ENCODE measurements at regions not wholly inside any gene's neighbourhood (a gene's known extent, or its start where the extent isn't known, plus 50 kb on each side); places are given as distances from the start of the nearest gene placed in this dataset.
"Not testable (repeated sequence)": the region's sequence is repeated elsewhere in the genome, so short reads cannot be mapped to it uniquely, and the experiment has no call there.

DNA sequence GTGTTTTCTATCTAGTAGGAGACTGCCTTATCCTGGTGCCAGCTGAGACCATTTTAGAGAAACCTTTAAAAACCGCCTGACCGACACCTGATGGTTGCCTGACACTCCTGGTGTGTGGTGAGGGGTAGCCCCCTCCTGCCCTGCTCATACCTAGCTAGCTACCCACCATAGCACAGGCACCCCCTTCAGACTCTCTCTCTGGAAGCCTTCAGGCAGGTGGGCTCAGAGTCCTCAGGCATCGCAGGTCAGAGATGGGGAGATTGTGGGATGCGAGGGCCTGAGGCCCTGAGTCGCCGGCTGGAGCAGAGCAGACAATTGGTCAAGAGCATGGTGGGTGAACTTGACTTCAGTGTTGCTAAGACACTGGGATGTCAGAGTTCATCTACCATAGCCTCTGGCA lies 424.6 kb downstream of the BRD1 start:
- no peak for DNase-seq

DNA sequence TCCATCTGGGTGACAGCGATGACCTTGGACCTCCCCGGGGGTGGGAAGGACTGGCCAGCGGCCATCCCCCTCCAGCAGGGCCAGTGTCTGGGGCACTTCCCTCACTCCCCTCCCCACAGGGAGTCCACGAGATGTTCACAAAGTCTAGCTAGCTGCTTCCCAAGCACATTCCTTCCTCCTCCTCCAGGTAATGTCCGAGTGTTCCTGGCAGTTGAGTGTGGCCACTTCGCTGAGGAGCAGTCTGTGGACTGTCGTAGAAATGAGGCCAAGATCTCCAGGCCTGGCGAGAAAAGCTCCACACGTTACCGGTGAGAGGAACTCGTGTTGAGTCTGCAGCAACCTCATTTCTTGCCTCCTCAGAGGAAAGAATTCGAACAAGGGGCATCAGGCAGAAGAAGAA lies 425.5 kb downstream of the BRD1 start:
- no peak for DNase-seq

DNA sequence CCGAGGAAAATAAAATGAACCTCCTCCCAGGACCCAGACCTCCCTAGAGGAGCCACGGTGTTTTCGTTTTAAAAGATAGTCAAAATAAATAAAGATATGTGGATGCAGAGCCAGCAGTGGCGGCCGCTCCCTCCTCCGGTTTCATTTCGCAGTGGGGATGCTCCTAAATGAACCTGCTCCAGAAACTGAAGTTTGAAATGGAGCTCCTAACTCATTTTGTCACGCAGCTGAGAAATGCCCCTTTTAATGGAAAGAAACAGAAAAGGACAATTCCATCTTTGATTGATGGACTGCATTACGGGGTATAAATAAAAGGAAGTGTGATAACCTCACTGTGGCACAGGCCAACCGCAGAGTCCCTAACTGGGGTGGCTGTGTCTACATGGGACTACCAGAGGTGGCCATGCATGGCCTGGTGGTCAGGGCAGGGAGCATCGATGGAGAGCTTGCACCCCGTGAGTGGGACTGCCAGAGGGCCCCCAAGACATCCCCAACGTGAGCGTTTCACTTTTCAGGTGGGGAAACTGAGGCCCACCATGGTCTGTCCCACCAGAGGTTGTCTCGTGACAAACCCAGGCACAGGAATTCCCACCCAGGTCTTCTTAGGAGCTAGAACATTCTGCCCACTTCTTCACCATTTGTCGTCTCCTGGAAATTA lies 426.6 kb downstream of the BRD1 start:
- DNase-seq = no peak

DNA sequence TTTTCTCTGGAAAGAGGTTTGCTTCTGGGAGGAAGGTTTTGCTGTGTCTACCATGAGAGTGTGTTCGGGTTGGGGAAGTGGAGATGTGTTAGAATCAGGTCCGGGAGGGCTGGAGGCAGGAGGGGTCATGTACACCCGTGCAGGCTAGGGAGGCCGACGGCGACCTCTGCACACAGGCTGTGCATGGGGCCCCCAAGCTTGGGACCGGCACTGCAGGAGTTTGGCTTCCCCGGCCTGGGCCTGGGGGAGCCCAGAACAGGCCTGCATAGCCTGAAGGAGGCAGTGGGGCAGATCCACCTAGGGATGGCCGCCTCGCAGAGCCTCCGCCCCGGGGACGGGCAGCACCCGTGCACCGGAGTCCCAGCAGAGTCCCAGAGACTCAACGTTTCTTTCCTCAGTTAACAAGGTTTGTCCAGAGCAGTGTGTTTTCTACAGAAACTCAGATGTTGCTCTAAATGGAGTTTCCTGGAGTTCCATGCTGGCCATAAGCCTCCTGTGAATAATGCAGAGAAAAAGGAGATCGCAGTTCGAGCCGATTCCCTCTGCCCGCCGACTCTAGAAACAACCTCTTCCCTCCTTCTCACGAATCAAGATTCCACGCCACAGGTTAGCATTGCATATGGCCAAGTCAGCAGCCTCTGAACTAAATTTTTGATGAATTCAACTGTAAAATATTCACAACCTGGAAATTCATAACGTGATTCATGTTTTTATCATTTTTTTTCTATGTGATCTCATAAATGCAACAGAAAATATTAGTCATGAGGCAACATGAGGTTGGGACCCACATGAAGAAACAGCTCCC lies 427.3 kb downstream of the BRD1 start:
- no peak for DNase-seq

DNA sequence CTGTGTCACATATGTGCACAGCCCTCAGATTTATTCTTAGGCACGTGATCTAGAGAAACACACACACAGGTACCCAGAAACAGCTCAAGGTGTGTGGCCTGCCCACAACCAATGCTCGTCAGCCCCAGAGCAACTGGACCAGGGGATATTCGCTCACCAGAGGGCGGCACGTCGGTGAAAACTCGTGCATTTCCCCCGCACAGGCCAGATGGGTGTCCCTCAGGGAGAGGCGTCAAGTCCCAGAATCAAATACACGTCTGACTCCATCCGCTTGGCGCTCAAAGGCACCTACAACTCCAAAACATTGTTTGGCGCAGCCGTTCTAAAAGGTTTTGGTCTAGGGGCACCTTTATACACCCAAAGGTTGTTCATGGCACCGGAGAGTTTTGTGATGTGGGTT lies 429.0 kb downstream of the BRD1 start:
- DNase-seq = no peak

DNA sequence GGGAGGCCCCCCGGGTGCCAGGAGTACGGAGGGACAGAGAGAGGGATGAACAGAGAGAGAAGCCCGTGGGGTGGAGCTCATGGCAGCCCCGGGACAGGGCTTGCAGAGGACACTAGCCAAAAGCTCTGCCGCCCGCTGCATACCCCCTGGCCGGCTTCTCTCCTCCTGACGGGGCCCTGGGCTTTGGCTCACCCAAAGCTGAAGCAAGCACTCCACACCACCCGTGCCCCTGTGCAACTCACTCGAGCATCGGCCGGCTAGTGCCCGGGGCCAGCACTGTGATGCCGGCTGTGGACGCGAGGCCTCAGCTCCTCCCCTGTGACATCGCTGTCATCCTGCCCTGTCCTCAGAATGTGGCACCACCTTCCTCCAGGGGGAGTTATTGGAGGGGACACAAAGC lies 429.6 kb downstream of the BRD1 start:
- no peak for DNase-seq

DNA sequence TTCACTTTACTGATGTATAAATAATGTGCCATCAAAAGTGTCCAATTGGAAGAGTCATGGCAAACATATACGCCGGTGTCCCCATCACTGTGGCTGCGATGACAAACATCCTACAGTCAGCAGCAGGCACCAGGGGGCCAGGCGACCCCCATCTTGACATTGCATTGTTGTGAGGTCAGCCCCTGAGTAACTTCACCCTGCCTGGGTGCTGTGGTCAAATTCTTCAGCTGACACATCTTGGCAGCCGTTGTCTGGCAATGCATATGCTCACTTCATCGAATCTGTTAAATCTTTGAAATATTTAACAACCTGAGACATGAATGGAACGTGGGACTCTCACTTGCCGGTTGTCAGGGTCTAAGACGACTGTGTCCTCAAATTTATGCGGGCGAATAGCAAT lies 430.9 kb downstream of the BRD1 start:
- DNase-seq = no peak

DNA sequence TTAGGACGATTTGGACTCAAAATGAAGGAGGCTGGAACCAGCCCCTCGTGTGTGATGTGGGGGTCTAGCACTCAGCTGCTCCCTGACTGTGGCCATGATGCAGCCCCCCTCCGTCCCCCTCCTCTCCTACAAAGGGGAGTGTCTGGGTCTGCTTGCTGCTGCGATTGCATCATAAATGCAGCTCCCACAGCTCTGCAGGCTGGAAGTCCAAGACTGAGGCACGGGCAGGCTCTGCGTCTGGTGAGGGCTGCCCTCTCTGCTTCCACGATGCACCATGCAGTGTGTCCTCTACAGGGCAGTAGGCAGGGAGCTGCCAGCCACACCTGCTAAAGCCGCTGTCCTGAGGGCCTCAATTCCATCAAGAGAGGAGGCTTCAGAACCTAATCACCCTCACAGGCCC lies 432.1 kb downstream of the BRD1 start:
- no peak for DNase-seq

DNA sequence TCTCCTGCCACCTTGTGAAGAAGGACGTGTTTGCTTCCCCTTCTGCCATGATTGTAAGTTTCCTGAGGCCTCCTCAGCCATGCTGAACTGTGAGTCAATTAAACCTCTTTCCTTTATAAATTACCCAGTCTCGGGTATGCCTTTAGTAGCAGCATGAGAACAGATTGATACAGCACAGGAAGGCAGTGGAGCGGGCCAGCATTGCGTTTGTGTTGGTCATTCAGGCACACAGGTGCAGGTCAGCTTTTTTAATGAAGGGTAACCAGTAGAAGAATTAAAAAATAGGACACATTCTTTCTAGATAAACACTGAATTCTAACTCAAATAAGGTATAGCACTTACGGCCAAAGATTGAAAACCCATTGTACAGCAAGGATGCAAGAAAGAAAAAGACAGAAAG lies 432.6 kb downstream of the BRD1 start:
- not testable (repeated sequence) for DNase-seq

DNA sequence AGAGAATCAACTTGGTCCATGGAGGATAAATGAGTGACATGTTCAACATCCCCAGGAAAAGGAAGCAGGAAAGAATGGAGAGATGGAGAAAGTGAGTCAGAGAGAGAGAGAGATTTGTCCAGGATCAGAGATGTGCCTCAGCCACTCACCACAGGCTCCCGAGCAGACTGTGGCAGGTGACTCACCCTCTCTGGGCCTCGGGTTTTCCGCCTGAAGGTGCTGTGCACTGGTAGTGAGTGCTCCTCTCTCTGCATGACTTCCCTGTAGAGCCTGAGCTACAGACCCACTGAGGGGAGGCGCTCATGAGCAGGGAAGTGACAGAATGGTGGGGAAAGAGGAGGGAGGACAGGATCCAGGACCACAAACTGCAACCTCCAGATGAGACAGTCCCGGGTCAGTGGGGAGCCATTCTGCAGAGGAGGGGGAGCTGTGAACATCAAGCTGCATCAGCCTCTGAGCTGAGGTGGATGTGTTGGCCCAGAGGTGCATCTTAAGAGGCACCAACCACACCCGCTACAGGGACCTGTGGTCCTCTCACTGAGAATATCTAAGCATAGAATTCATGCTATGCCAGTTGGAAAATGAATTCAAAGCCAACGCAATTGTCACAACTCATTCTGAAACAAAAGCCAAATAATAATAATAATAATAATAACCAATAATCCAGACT lies 433.4 kb downstream of the BRD1 start:
- DNase-seq = no peak

DNA sequence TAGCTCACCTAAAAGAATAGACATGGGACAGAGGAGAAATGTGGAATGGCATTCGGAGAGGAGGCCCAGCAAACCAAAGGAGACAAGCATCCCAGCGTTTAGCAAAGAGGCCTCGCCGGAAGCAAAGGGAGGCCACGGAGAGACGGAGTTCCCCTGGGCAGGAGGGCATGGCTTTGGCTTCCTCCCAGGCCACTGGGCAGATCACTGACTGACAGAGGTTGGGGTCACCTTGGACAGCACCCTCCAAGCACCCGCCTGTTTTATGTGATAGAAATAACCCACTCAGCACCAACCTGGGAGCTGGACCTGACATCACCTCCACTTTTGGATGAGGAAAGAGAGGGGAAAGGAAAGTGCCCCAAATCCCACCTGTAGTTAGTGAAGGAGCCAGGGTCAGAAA lies 434.1 kb downstream of the BRD1 start:
- no peak for DNase-seq

DNA sequence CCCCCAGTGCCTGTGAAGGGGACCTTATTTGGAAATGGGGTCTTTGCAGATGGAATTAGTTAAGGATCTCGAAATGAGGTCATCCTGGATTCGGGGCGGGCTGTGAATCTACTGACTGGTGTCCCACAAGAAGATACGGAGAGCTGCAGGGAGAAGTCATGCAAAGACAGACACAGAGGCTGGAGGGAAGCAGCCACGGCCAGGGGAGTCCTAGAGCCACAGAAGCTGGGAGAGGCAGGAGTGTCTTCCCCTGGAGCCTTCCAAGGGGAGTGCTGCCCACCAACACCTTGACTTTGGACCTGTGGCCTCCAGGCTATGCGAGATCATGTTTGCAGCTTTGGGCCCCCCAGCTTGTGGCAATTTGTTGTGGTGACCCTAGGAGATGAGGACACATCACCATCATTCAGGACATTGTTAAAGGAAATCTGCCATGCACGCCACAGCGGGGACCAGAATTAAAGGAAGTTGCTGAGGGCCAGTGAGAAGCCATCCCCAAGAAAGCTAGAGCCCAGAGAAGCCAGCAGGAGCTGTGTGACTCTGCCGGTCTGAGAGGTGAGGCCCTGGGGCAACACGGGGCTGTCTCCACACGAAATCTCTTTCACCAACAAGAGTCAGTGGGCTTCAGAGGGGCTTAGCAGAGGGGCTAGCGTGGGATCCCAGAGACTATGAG lies 434.7 kb downstream of the BRD1 start:
- no peak for DNase-seq

DNA sequence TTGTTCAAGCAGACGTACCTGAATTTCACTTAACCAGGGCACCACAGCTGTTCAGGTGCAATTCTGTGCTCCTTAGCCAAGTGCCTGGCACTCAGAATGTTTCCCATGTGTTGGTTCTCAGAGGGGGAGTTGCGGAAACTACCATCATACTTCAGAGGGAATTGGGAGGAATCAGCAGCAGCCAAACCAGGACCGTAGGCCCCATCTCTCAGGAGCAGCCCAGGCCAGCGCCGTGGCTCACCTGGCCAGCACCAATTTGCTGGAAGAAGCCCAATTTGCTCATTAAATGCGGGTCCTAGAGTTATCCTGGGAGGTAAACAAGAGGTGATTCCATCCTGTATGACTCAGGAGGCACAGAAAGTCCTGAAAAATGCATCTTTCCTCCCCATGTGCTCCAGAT lies 435.4 kb downstream of the BRD1 start:
- no peak for DNase-seq

DNA sequence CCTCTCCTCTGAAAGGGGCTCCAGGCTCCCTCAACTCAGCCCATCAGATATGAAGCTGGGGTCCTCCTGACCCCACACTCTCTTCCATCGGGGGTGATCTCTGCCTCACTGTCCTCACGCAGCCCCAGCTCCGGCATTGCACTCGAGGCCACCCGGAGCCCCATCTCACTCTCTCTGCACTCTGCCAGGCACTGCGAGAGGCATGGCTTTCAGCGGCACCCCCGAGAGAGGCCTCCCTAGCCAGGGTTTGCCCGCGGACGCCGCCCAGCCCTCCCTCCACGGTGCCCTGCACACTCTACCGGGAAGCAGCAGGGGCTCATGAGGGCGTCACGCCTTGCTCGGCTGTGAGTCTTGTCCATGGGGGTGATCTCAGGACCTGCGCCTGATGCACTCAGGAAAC lies 436.2 kb downstream of the BRD1 start:
- no peak for DNase-seq

DNA sequence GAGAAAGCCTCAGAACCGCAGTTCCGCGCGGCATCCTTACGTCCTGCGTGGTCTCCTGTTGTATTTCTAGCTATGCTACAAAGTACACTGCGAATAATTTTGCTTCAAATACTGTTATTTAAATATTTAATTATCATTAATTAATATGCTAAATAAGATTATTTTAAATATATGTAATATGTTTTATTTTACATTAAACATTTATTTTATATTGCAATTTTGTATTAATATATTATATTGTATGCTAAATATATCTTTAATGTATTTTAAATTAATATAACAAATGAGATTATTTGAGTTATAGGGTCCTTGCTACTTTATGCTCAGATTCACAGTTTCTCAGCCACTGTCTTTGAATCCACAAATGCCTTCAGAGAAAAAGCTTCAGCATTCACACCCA lies 436.7 kb downstream of the BRD1 start:
- DNase-seq = no peak

DNA sequence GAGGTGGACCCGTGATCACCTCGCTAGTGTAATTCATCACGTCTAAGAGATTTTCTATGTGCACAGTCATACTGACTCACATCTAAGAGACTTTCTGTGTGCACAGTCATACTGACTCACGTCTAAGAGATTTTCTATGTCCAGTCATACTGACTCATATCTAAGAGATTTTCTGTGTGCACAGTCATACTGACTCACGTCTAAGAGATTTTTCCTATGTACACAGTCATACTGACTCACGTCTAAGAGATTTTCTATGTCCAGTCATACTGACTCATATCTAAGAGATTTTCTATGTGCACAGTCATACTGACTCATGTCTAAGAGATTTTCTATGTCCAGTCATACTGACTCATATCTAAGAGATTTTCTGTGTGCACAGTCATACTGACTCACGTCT lies 443.8 kb downstream of the BRD1 start:
- not testable (repeated sequence) for DNase-seq

DNA sequence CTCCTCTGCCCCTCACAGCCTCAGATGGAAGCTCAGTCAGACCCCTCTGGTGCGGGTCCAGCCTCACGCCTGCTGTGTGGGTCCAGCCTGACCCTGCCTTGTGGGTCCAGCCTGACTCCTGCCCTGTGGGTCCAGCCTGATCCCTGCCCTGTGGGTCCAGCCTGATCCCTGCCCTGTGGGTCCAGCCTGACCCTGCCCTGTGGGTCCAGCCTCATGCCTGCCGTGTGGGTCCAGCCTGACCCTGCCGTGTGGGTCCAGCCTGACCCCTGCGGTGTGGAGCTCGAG lies 445.3 kb downstream of the BRD1 start:
- no peak for DNase-seq

DNA sequence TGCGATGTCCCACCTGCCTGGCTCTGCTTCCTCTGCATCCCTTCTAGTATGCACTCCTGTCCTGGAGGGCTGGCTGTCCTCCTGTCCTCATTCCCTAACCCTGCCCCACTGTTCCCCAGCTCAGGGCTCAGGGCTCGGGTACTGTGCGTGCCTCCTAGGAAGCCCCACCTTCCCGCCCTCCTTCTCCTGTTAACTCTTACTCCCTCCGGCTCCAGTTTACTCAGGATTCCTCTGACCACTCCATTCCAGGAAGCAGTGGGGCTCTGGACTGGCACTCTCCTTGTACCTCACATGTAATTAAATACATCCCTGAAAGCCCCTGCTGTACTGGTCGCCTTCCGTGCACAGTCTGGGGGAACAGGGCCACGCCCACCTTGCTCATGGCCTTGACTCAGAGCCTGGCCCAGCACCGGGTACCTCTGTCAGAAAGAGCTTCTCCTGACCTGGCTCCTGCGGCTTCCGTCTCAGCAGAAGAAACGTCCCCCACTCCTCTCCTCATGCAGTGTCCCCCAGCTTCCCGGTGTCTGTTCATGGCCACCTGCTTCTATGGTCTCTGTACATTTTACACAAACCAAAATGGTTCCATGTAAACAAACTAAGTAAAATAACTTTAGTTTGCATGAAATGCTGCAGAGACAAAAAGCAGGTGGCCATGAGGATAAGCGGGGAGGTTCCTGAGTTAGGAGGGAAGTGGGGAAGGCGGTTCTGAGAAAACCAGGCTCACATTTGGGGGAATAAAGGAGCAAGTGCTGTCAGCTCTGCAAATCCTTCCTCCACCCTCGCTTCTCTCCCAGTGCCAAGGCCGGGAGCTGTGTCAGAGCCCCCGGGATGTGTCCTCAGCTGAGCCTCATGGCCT lies 445.9 kb downstream of the BRD1 start:
- DNase-seq = no peak

DNA sequence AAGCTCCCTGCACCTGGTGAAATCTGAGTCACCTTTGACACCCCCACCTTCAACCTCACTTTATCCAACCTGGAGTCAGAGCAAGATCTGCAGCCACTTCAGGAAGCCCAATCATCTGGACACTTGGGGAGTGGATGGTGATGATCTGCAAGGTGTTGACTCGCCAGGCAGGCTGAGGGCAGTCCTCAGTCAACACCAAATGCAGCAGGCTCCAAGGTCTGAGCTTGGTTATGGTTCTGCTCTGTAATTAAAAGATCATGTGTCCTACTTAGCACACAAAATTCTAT lies 446.9 kb downstream of the BRD1 start:
- DNase-seq = no peak

DNA sequence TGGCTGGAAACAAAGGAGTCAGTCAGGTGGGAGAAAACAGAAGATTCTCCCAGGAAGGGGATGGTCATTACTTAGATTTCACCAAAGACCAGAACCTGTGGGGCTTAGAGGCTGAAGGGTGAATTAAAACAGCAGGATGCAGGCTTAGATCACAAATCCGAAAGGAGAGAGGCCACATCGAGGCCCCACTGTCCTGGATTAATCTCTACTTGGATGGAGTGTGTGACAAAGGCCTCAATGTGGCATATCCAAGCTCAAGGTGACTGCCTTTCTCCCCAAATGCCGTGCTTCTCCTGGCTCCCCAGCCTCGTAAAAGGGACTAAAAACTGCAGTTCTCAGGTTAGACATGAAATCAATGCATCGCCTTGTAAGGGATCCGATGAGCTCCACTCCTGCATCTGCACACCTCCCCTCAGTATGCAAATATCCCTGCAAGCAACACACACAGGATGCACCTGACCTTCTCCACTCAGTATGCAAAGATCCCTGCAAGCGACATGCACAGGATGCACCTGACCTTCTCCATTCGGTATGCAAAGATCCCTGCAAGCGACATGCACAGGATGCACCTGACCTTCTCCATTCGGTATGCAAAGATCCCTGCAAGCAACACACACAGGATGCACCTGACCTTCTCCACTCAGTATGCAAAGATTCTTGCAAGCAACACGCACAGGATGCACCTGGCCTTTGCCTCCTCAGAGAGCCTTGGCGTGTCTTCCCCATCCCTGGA lies 447.4 kb downstream of the BRD1 start:
- no peak for DNase-seq

DNA sequence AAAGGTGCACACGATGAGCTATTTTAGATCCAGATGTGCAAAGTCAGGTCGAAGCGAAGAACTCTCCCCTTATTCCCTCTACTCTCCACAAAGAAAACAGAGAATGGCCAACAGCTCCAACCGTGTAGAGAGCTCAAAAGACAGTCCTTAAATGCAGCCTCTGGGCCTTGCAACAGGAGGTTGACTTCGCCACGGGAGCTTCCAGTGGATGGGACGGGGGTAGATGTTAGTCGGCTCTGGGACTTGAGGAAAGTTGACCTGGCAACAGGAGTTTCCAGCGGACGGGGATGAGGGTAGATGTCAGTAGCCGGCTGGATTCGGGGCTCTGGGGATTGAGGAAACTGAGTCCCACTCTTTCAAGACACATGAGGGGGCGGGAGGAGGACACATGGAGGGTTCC lies 450.4 kb downstream of the BRD1 start:
- no peak for DNase-seq

DNA sequence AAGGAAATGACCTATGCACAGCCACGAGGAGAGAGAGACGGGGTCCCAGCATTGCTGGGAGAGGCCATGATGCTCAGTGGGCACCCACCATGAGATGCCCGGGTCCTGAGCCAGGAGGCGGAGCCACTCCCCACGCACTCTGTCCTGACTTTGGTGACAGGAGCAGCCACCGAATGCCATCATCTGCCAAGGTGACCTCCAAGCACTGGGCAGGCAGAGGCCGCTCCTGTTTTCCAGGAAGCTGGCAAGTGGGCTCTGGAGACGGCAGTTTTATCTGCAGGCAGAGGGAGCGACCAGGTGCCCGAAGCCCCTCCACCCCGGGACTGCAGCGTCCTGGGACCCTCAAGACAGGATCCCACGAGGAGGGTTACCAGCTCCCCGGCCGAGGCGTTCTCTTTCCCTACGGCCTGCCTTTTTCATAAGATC lies 453.9 kb downstream of the BRD1 start:
- DNase-seq = no peak

DNA sequence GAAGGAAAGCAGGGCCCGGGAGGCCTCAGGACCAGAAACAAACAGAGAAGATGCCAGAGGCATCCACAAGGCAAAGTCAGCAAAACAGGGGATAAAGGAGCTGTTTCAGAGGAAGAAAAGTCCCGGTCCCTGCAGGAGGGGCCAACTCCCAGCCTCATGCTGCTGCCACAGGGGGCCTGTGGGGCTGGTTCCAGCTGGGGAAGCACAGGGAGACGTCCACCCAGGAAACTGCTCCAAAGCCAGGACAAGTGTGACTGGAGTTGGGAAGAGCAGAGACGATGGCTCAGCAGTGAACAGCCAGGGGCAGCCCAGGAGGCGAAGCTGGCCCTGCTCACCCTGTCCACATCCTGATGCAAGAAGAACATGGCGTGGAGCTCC lies 454.4 kb downstream of the BRD1 start:
- no peak for DNase-seq
